Ishikawa (cell line): ENCODE measurements at regions not wholly inside any gene's neighbourhood (a gene's known extent, or its start where the extent isn't known, plus 50 kb on each side); places are given as distances from the start of the nearest gene placed in this dataset.

Experiments
- CEBPB ChIP-seq: IDR thresholded peaks from 2 replicates; pipeline ENCODE4 v1.6.1; 2012
- CREB1 ChIP-seq: IDR thresholded peaks from 2 replicates; pipeline ENCODE4 v1.6.1; 2012; ENCODE audit warnings: low read depth
- EGR1 ChIP-seq: IDR thresholded peaks from 2 replicates; pipeline ENCODE4 v1.6.1; 2012
- EP300 ChIP-seq: IDR thresholded peaks from 2 replicates; pipeline ENCODE4 v1.6.1; 2012; ENCODE audit warnings: borderline replicate concordance
- FOXM1 ChIP-seq: IDR thresholded peaks from 2 replicates; pipeline ENCODE4 v1.6.1; 2012; ENCODE audit warnings: low read depth, borderline replicate concordance
- MAX ChIP-seq: IDR thresholded peaks from 2 replicates; pipeline ENCODE4 v1.6.1; 2012
- NFIC ChIP-seq: IDR thresholded peaks from 2 replicates; pipeline ENCODE4 v1.6.1; 2012
- RAD21 ChIP-seq: IDR thresholded peaks from 2 replicates; pipeline ENCODE4 v1.6.1; 2012; ENCODE audit warnings: low read depth
- REST ChIP-seq: IDR thresholded peaks from 2 replicates; pipeline ENCODE4 v1.6.1; 2012; ENCODE audit warnings: low read depth, mild to moderate bottlenecking
- TAF1 ChIP-seq: IDR thresholded peaks from 2 replicates; pipeline ENCODE4 v1.6.1; 2012; ENCODE audit warnings: low read depth, mild to moderate bottlenecking
- TCF12 ChIP-seq: IDR thresholded peaks from 2 replicates; pipeline ENCODE4 v1.6.1; 2012; ENCODE audit warnings: low read depth
- TEAD4 ChIP-seq: IDR thresholded peaks from 2 replicates; pipeline ENCODE4 v1.6.1; 2012
- USF1 ChIP-seq: IDR thresholded peaks from 2 replicates; pipeline ENCODE4 v1.6.1; 2012
- YY1 ChIP-seq: IDR thresholded peaks from 2 replicates; pipeline ENCODE4 v1.6.1; 2012; ENCODE audit warnings: low read depth
- ZBTB7A ChIP-seq: IDR thresholded peaks from 2 replicates; pipeline ENCODE4 v1.6.1; 2012; ENCODE audit warnings: low read depth

GRCh38 chr3:106302451-106303221, 433.8 kb upstream of the CBLB start:
- TF ChIP-seq TCF12, result no peak
- no peak for TF ChIP-seq CEBPB
- TF ChIP-seq TAF1, result no peak

GRCh38 chr3:106303766-106304165, 435.0 kb upstream of the CBLB start:
- TF ChIP-seq TEAD4 (no peak), FOXM1 (no peak), TCF12 (no peak), EGR1 (no peak)

GRCh38 chr3:106305127-106305526, 436.3 kb upstream of the CBLB start:
- no peak for TF ChIP-seq MAX
- no peak for TF ChIP-seq CEBPB
- TF ChIP-seq TEAD4, result no peak
- no peak for TF ChIP-seq TAF1
- no peak for TF ChIP-seq USF1
- TF ChIP-seq YY1, result no peak
- TF ChIP-seq NFIC, result no peak
- no peak for TF ChIP-seq TCF12
- no peak for TF ChIP-seq EP300
- TF ChIP-seq REST, result no peak

- TF ChIP-seq RAD21 (no peak), NFIC (no peak), FOXM1 (no peak), CEBPB (no peak), TEAD4 (no peak), CREB1 (no peak), REST (no peak), EGR1 (no peak), MAX (no peak)
Observed at GRCh38 chr3:106305882-106306435, 437.1 kb upstream of the CBLB start.

GRCh38 chr3:106309274-106309673, 440.5 kb upstream of the CBLB start:
- TF ChIP-seq ZBTB7A, result no peak
- TF ChIP-seq TEAD4, result no peak
- no peak for TF ChIP-seq CREB1
- no peak for TF ChIP-seq MAX
- TF ChIP-seq TAF1, result no peak
- TF ChIP-seq REST, result no peak
- TF ChIP-seq YY1, result no peak
- no peak for TF ChIP-seq USF1
- no peak for TF ChIP-seq NFIC
- no peak for TF ChIP-seq EGR1
